IMR-90 (cell line): ENCODE measurements at regions not wholly inside any gene's neighbourhood (a gene's known extent, or its start where the extent isn't known, plus 50 kb on each side); places are given as distances from the start of the nearest gene placed in this dataset.

ENCODE experiments used
- ATAC-seq: fragments of 200-7000 bp; cut with Tn5 transposase; 2 replicates; pipeline ENCODE4 v1.9.1; 2020; ENCODE audit warnings: low read depth, mild to moderate bottlenecking, moderate library complexity
- BruUV-seq: library from RNA; stranded (reverse); fragments of 400-500 nt; replicated peaks from 2 replicates; lab custom pipeline; 2021; lab: Mats Ljungman, UMichigan
- CTCF ChIA-PET: fragments of 300-600 bp; formaldehyde crosslinking; extraction: SDS; loops from one replicate; lab custom pipeline; 2021; ENCODE audit warnings: antibody characterized with exemption; lab: Yijun Ruan, JAX
- POLR2A ChIA-PET: fragments of 300-600 bp; sonication (Branson Sonifier 250); formaldehyde crosslinking; loops from one replicate; lab custom pipeline; 2022; ENCODE audit warnings: antibody characterized with exemption; ENCODE audit not compliant: unreplicated experiment; lab: Charles Lee
- DNase-seq: peaks from one replicate; pipeline ENCODE4 v3.0.0; 2013
- H2AFZ ChIP-seq: replicated peaks from 2 replicates; pipeline ENCODE3; 2013; ENCODE audit warnings: low read length, mild to moderate bottlenecking; ENCODE audit not compliant: poor library complexity
- H2AK5ac ChIP-seq: 2 replicates; pipeline ENCODE4 v1.6.1; 2013; ENCODE audit warnings: low read depth, low read length, inconsistent platforms
- H2AK9ac ChIP-seq: replicated peaks from 2 replicates; pipeline ENCODE3; 2013; ENCODE audit warnings: mild to moderate bottlenecking, low read depth, low read length, moderate library complexity; ENCODE audit not compliant: poor library complexity
- H2BK120ac ChIP-seq: 2 replicates; pipeline ENCODE4 v1.6.1; 2013; ENCODE audit warnings: low read depth, low read length, inconsistent platforms
- H2BK15ac ChIP-seq: 3 replicates; pipeline ENCODE4 v1.6.1; 2013; ENCODE audit warnings: low read depth, low read length, inconsistent platforms
- H2BK20ac ChIP-seq: 2 replicates; pipeline ENCODE4 v1.6.1; 2013; ENCODE audit warnings: low read depth, mild to moderate bottlenecking, inconsistent platforms, low read length, moderate library complexity
- H2BK5ac ChIP-seq: 2 replicates; pipeline ENCODE4 v1.6.1; 2013; ENCODE audit warnings: mild to moderate bottlenecking, low read depth, low read length, inconsistent platforms; ENCODE audit not compliant: poor library complexity, severe bottlenecking
- H3K14ac ChIP-seq: replicated peaks from 2 replicates; pipeline ENCODE4 v1.6.1; 2013; ENCODE audit warnings: low read depth, low read length, inconsistent platforms
- H3K18ac ChIP-seq: 2 replicates; pipeline ENCODE4 v1.6.1; 2013; ENCODE audit warnings: low read depth, low read length, control low read depth
- H3K23ac ChIP-seq: 2 replicates; pipeline ENCODE4 v1.6.1; 2013; ENCODE audit warnings: low read depth, low read length, inconsistent platforms
- H3K27ac ChIP-seq: 2 replicates; pipeline ENCODE4 v1.5.1; 2013; ENCODE audit warnings: mild to moderate bottlenecking, control low read depth, low read length; ENCODE audit not compliant: insufficient read depth
- H3K27me3 ChIP-seq: 2 replicates; pipeline ENCODE4 v1.6.1; 2013; ENCODE audit warnings: low read length; ENCODE audit not compliant: control insufficient read depth, insufficient read depth
- H3K36me3 ChIP-seq: 2 replicates; pipeline ENCODE4 v1.6.1; 2013; ENCODE audit warnings: low read length, mixed read lengths; ENCODE audit not compliant: control insufficient read depth, insufficient read depth
- H3K4ac ChIP-seq: 2 replicates; pipeline ENCODE4 v1.6.1; 2013; ENCODE audit warnings: low read depth, low read length, inconsistent platforms
- H3K4me1 ChIP-seq: 2 replicates; pipeline ENCODE4 v1.6.1; 2013; ENCODE audit warnings: low read length, mixed read lengths; ENCODE audit not compliant: control insufficient read depth, insufficient read depth
- H3K4me2 ChIP-seq: 2 replicates; pipeline ENCODE4 v1.6.1; 2013; ENCODE audit warnings: low read depth, mild to moderate bottlenecking, control low read depth, low read length, moderate library complexity
- H3K4me3 ChIP-seq: 2 replicates; pipeline ENCODE4 v1.5.1; 2013; ENCODE audit warnings: low read depth, mild to moderate bottlenecking, control low read depth, low read length, moderate library complexity; ENCODE audit not compliant: insufficient read depth
- H3K56ac ChIP-seq: 2 replicates; pipeline ENCODE4 v1.6.1; 2013; ENCODE audit warnings: low read length, inconsistent platforms; ENCODE audit not compliant: insufficient read depth; ENCODE audit errors: extremely low read depth
- H3K79me1 ChIP-seq, 2 experiments: 2 replicates each; pipeline ENCODE4 v1.6.1; 2013; ENCODE audit warnings: low read length in 2 of 2, inconsistent platforms in 1 of 2, low read depth in 1 of 2
- H3K9ac ChIP-seq: 2 replicates; pipeline ENCODE4 v1.6.1; 2013; ENCODE audit warnings: low read depth, low read length, control low read depth
- H3K9me1 ChIP-seq: 2 replicates; pipeline ENCODE4 v1.6.1; 2013; ENCODE audit warnings: low read length, inconsistent platforms; ENCODE audit not compliant: insufficient read depth
- H3K9me3 ChIP-seq: 2 replicates; pipeline ENCODE4 v1.6.1; 2013; ENCODE audit warnings: low read length; ENCODE audit not compliant: control insufficient read depth, insufficient read depth
- H4K20me1 ChIP-seq: 2 replicates; pipeline ENCODE4 v1.6.1; 2013; ENCODE audit warnings: low read length, inconsistent platforms; ENCODE audit not compliant: insufficient read depth
- H4K5ac ChIP-seq: 2 replicates; pipeline ENCODE4 v1.6.1; 2013; ENCODE audit warnings: mild to moderate bottlenecking, low read depth, low read length, control low read depth
- H4K8ac ChIP-seq, 2 experiments: 2 replicates each; pipeline ENCODE4 v1.6.1; 2013; ENCODE audit warnings: low read depth in 2 of 2, low read length in 2 of 2, control low read depth in 1 of 2, inconsistent platforms in 1 of 2
- H4K91ac ChIP-seq: 2 replicates; pipeline ENCODE4 v1.6.1; 2013; ENCODE audit warnings: low read depth, low read length, inconsistent platforms; ENCODE audit not compliant: insufficient read depth
- ELK1 ChIP-seq: fragments of 150-350 bp; IDR thresholded peaks from 2 replicates; pipeline ENCODE4 v1.6.1; 2016; ENCODE audit warnings: low read depth, mild to moderate bottlenecking, low read length, moderate library complexity, borderline replicate concordance
- FOS ChIP-seq: fragments of 150-350 bp; IDR thresholded peaks from 2 replicates; pipeline ENCODE4 v1.6.1; 2016; ENCODE audit warnings: low read depth, low read length
- MAFK ChIP-seq: IDR thresholded peaks from 2 replicates; pipeline ENCODE4 v1.6.1; 2012; ENCODE audit warnings: low read depth, low read length, improper control_type of control experiment
- MXI1 ChIP-seq: IDR thresholded peaks from 2 replicates; pipeline ENCODE4 v1.6.1; 2012; ENCODE audit warnings: low read depth, mild to moderate bottlenecking, low read length, moderate library complexity, borderline replicate concordance
- NFE2L2 ChIP-seq: fragments of 150-350 bp; IDR thresholded peaks from 2 replicates; pipeline ENCODE4 v1.6.1; 2016; ENCODE audit warnings: low read depth, mild to moderate bottlenecking, low read length
- RCOR1 ChIP-seq: IDR thresholded peaks from 2 replicates; pipeline ENCODE4 v1.6.1; 2012; ENCODE audit warnings: mild to moderate bottlenecking, low read length, improper control_type of control experiment; ENCODE audit not compliant: insufficient replicate concordance
- RFX5 ChIP-seq: IDR thresholded peaks from 2 replicates; pipeline ENCODE4 v1.8.0; 2012; ENCODE audit warnings: low read depth, mild to moderate bottlenecking, low read length, moderate library complexity
- SMC3 ChIP-seq: fragments of 150-350 bp; IDR thresholded peaks from 2 replicates; pipeline ENCODE4 v1.6.1; 2016; ENCODE audit warnings: low read depth, mild to moderate bottlenecking, antibody characterized with exemption, low read length, moderate library complexity
- WGBS, 2 experiments: methylation state at CpG; one replicate each; pipeline versions ENCODE4 v1.1.5 to v1.1.7; 2013; ENCODE audit warnings: missing lambda C conversion rate in 2 of 2; ENCODE audit not compliant: insufficient read length in 1 of 2; ENCODE audit errors: extremely low coverage in 2 of 2; 5-methylcytosine and 5-hydroxymethylcytosine counted together
- dilution Hi-C: fragments of 300-500 bp; cut with HindIII; formaldehyde crosslinking; loops from one replicate; pipeline ENCODE4 v1.14.3; 2018; ENCODE audit warnings: low sequenced_read_pairs; ENCODE audit not compliant: unreplicated experiment
- in situ Hi-C: fragments of 300-500 bp; cut with MboI; formaldehyde crosslinking; loops from 3 replicates; pipeline ENCODE4 v1.14.3; 2019; ENCODE audit warnings: low sequenced_read_pairs, inconsistent platforms, mixed read lengths
- intact Hi-C: fragments of 100-400 bp; cut with micrococcal nuclease; formaldehyde crosslinking; loops from 2 replicates; pipeline ENCODE4 v1.10.0; 2022
- TF ChIP-seq, protein P1 (sequence below): fragments of 150-350 bp; IDR thresholded peaks from 2 replicates; pipeline ENCODE4 v1.6.1; 2017; ENCODE audit warnings: mild to moderate bottlenecking, antibody characterized with exemption, low read length, low read depth

- no peaks in the 10 kb centered on the region for H3K4me1 ChIP-seq
- WGBS, 2 experiments, result no CpG with 5 or more reads among the region's 1 CpG
- intact Hi-C loops, result no loop called here
Measured at GRCh38 chr13:55534306-55534705, 1606.4 kb upstream of the PRR20A start.

More at GRCh38 chr13:55534306-55534705, 1606.4 kb upstream of the PRR20A start:
- Histone ChIP-seq H3K79me1 (no peaks in the 10 kb centered on the region), H3K36me3 (no peaks in the 10 kb centered on the region), H3K56ac (no peak overlapping the region), H3K18ac (no peak overlapping the region), H3K4me3 (no peak overlapping the region), H3K27ac (no peak overlapping the region), H2BK5ac (no peak overlapping the region), H3K14ac (no peak overlapping the region), H2BK15ac (no peak overlapping the region), H2AK5ac (no peak overlapping the region), H4K8ac (no peak overlapping the region), H4K20me1 (no peaks in the 10 kb centered on the region), H2AK9ac (no peak overlapping the region), H2BK20ac (no peak overlapping the region), H2BK120ac (no peak overlapping the region), H3K9ac (no peak overlapping the region), H3K4me2 (no peak overlapping the region), H4K91ac (no peak overlapping the region), H3K9me3 (no peaks in the 10 kb centered on the region), H3K27me3 (no peaks in the 10 kb centered on the region), H4K5ac (no peak overlapping the region), H2AFZ (no peak overlapping the region), H3K4ac (no peak overlapping the region), H3K23ac (no peak overlapping the region), H3K9me1 (no peaks in the 10 kb centered on the region)
- CTCF ChIA-PET, result no interaction called here
- in situ Hi-C loops (no loop called here), dilution Hi-C loops (no loop called here)
- no peak for ATAC-seq
- POLR2A ChIA-PET, result no interaction called here
- no TSS peak for BruUV-seq
- no peak for TF ChIP-seq ELK1
- TF ChIP-seq NFE2L2, result no peak
- no peak for TF ChIP-seq SMC3
- TF ChIP-seq, protein P1, sequence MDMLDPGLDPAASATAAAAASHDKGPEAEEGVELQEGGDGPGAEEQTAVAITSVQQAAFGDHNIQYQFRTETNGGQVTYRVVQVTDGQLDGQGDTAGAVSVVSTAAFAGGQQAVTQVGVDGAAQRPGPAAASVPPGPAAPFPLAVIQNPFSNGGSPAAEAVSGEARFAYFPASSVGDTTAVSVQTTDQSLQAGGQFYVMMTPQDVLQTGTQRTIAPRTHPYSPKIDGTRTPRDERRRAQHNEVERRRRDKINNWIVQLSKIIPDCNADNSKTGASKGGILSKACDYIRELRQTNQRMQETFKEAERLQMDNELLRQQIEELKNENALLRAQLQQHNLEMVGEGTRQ, result no peak
- TF ChIP-seq RCOR1, result no peak
- TF ChIP-seq FOS, result no peak
- no peak for TF ChIP-seq MXI1
- TF ChIP-seq RFX5, result no peak
- no peak for TF ChIP-seq MAFK
- no peak for DNase-seq
